G401.6 (cell line): ENCODE measurements at regions not wholly inside any gene's neighbourhood (a gene's known extent, or its start where the extent isn't known, plus 50 kb on each side); places are given as distances from the start of the nearest gene placed in this dataset.

Experiments used
- FAIRE-seq: peaks from 2 replicates; lab custom pipeline; 2012; peaks lifted over from hg19 to GRCh38; lab: Jason Lieb, UNC

- FAIRE-seq, result no peak
These were observed 235.4 kb downstream of the PTPRU start for GRCh38 chr1:29471487-29472313.

GRCh38 chr1:29470788-29471119 lies 234.4 kb downstream of the PTPRU start:
- no peak for FAIRE-seq

- FAIRE-seq, result no peak
These were observed 233.9 kb downstream of the PTPRU start for GRCh38 chr1:29470087-29470787.

- FAIRE-seq, result no peak
These were observed 233.1 kb downstream of the PTPRU start for GRCh38 chr1:29469457-29469856.

GRCh38 chr1:29467989-29468900 lies 231.9 kb downstream of the PTPRU start:
- FAIRE-seq, result no peak

GRCh38 chr1:29466258-29466657 lies 229.9 kb downstream of the PTPRU start:
- FAIRE-seq, result no peak

GRCh38 chr1:29465755-29466154 lies 229.4 kb downstream of the PTPRU start:
- no peak for FAIRE-seq

- no peak for FAIRE-seq
These were observed 225.8 kb downstream of the PTPRU start for GRCh38 chr1:29462096-29462495.

- FAIRE-seq, result no peak
These were observed 224.9 kb downstream of the PTPRU start for GRCh38 chr1:29461115-29461739.

GRCh38 chr1:29460694-29461093 lies 224.4 kb downstream of the PTPRU start:
- no peak for FAIRE-seq

- FAIRE-seq, result no peak
These were observed 223.8 kb downstream of the PTPRU start for GRCh38 chr1:29460041-29460610.

- no peak for FAIRE-seq
These were observed 223.3 kb downstream of the PTPRU start for GRCh38 chr1:29459620-29459945.

GRCh38 chr1:29458737-29459619 lies 222.7 kb downstream of the PTPRU start:
- FAIRE-seq, result no peak

GRCh38 chr1:29457496-29458368 lies 221.4 kb downstream of the PTPRU start:
- FAIRE-seq, result no peak

- no peak for FAIRE-seq
These were observed 220.5 kb downstream of the PTPRU start for GRCh38 chr1:29456685-29457435.

GRCh38 chr1:29455781-29456180 lies 219.5 kb downstream of the PTPRU start:
- FAIRE-seq, result no peak

- FAIRE-seq, result no peak
These were observed 218.5 kb downstream of the PTPRU start for GRCh38 chr1:29454616-29455380.

GRCh38 chr1:29453502-29454240 lies 217.3 kb downstream of the PTPRU start:
- FAIRE-seq, result no peak
